IgD-negative memory B cell (primary cell): ENCODE measurements at regions not wholly inside any gene's neighbourhood (a gene's known extent, or its start where the extent isn't known, plus 50 kb on each side); places are given as distances from the start of the nearest gene placed in this dataset.

ENCODE experiments used
- H3K27ac Mint-ChIP-seq, 3 donors: one replicate each; pipeline ENCODE4 v1.8.0; 2020 to 2022; ENCODE audit warnings: mild to moderate bottlenecking in 3 of 3, mixed read lengths in 3 of 3, moderate library complexity in 1 of 3
- H3K27me3 Mint-ChIP-seq: one replicate; pipeline ENCODE4 v1.8.0; 2021; ENCODE audit warnings: mixed read lengths
- H3K36me3 Mint-ChIP-seq: one replicate; pipeline ENCODE4 v1.8.0; 2020; ENCODE audit warnings: mild to moderate bottlenecking, mixed read lengths
- H3K4me1 Mint-ChIP-seq, 3 donors: one replicate each; pipeline ENCODE4 v1.8.0; 2020 to 2022; ENCODE audit warnings: mixed read lengths in 3 of 3, mild to moderate bottlenecking in 1 of 3
- H3K4me3 Mint-ChIP-seq, 4 donors: one replicate each; pipeline ENCODE4 v1.8.0; 2020 to 2022; ENCODE audit warnings: mild to moderate bottlenecking in 4 of 4, mixed read lengths in 4 of 4, moderate library complexity in 3 of 4
- H3K9me3 Mint-ChIP-seq, 3 donors: one replicate each; pipeline ENCODE4 v1.8.0; 2020 to 2021; ENCODE audit warnings: mixed read lengths in 3 of 3, mild to moderate bottlenecking in 1 of 3

- H3K9me3 Mint-ChIP-seq: peaks cover 13 to 35% (median 19%) of the 10 kb centered on the region in 3 donors
- no peaks in the 10 kb centered on the region for H3K27me3 Mint-ChIP-seq
- no peak overlapping the region for H3K27ac Mint-ChIP-seq
- H3K36me3 Mint-ChIP-seq: peaks cover 2% of the 10 kb centered on the region
- no peaks in the 10 kb centered on the region for H3K4me1 Mint-ChIP-seq
- H3K4me3 Mint-ChIP-seq: no peak overlapping the region
Measured at GRCh38 chr9:82449986-82450385, 461.4 kb downstream of the SPATA31D1 start.

DNA sequence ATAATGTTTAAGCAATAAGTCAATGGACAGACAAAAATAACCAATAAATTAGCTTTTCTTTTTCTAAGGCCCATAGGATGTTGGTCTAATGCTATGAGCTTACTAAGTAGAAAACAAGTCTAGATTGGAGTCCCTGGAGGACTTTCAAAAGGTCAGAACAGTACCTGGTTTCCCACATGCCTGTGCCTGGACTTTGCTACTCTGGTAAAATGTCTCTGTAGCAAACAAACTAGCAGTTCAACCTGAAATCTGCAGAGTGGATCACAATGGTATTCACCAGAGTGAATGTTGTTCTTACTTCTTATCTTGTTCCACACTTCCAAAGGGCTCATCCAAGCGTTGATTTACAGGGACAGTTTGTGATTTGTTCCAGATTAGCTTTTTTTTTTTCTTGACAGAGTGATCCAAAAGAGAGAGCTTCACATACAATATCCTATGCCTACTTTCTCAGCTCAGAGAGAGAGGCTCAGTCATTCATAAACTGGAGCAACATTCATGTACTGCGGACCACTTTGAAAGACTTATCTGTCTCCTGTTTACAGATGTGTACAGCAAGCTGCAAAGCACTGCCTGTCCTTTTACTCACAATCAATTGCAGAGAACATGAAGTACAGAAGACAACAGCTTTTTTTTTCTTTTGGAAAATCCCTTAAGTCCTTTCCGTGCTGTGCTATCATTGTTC lies 466.1 kb downstream of the SPATA31D1 start:
- Mint-ChIP-seq H3K36me3 (peaks cover 2% of the 10 kb centered on the region), H3K4me3 (no peak overlapping the region), H3K9me3 (peaks cover 11 to 15% (median 11%) of the 10 kb centered on the region in 3 donors), H3K4me1 (peaks cover 0 to 2% (median 0%) of the 10 kb centered on the region in 3 donors), H3K27ac (no peak overlapping the region), H3K27me3 (no peaks in the 10 kb centered on the region)

DNA sequence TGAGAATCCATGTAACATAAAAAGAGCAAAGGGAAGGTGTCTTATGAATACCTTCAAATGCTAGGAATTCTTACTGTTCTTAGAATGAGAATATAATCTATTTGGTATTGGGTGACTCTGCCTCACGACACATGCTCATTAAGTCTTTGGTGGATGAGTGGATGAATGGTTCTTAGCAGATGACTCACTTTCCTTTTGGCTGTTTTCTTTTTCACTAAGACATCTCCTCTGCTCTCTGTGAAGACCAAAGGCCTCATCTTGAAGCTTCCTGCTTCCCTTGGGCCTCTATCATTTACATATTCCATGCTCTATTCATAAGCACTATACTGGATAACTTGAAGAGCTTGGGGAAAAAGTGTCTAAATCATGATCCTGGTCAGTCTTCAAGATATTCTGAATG lies 468.1 kb downstream of the SPATA31D1 start:
- Mint-ChIP-seq H3K4me1 (peaks cover 0 to 2% (median 0%) of the 10 kb centered on the region in 3 donors), H3K27ac (no peak overlapping the region), H3K4me3 (no peak overlapping the region), H3K27me3 (no peaks in the 10 kb centered on the region), H3K9me3 (peaks cover 8 to 11% (median 9%) of the 10 kb centered on the region in 3 donors), H3K36me3 (peaks cover 2% of the 10 kb centered on the region)

DNA sequence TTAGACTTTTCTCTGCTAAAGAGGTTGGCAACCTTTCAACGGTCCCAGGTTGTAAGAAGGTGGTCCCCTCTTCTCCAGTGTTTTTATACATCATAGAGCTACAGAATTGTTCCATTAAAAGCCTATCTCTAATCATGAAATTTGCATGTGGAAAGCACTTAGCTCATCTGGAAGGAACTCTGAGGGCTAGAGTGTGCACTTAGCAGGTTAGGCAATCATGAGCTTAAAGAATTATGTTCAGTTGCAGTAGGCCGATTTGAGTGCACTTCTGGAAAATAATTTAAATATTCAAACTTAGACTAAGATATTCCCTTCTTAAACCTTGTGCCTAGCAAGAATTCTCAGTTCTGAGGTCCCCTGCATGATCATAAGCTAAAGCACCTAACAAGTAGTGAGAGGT lies 468.7 kb downstream of the SPATA31D1 start:
- peaks cover 2% of the 10 kb centered on the region for H3K36me3 Mint-ChIP-seq
- H3K9me3 Mint-ChIP-seq: peaks cover 3 to 7% (median 4%) of the 10 kb centered on the region in 3 donors
- H3K4me1 Mint-ChIP-seq: peaks cover 0 to 2% (median 0%) of the 10 kb centered on the region in 3 donors
- H3K27ac Mint-ChIP-seq: no peak overlapping the region
- H3K27me3 Mint-ChIP-seq: no peaks in the 10 kb centered on the region
- H3K4me3 Mint-ChIP-seq: no peak overlapping the region

GRCh38 chr9:82457891-82458290 lies 469.3 kb downstream of the SPATA31D1 start:
- no peaks in the 10 kb centered on the region for H3K27me3 Mint-ChIP-seq
- peaks cover 0 to 2% (median 1%) of the 10 kb centered on the region in 3 donors for H3K9me3 Mint-ChIP-seq
- H3K27ac Mint-ChIP-seq: no peak overlapping the region
- peaks cover 0 to 2% (median 0%) of the 10 kb centered on the region in 3 donors for H3K4me1 Mint-ChIP-seq
- H3K36me3 Mint-ChIP-seq: no peaks in the 10 kb centered on the region
- H3K4me3 Mint-ChIP-seq: no peak overlapping the region

DNA sequence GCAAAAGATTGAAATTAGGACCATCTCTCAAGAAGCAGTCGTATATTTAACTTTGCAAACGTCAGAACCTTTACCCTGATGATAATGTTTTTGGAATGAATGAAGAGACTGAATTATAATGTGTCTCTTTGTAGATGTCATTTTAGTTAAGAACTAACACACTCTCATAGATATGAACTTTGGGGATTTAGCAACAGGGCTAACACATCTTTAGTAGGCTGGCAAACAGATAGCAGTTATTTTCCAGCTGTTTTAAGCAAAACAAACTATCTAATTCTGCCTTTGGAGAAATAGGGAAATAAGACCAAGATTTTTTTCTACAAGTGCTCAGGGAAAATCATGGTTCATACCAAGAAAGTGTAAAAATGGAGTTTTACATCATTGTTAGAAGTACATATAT lies 469.7 kb downstream of the SPATA31D1 start:
- Mint-ChIP-seq H3K27me3 (no peaks in the 10 kb centered on the region), H3K27ac (no peak overlapping the region), H3K4me1 (peaks cover 0 to 2% (median 0%) of the 10 kb centered on the region in 3 donors), H3K36me3 (no peaks in the 10 kb centered on the region), H3K9me3 (peaks cover 0 to 1% (median 0%) of the 10 kb centered on the region in 3 donors), H3K4me3 (no peak overlapping the region)

DNA sequence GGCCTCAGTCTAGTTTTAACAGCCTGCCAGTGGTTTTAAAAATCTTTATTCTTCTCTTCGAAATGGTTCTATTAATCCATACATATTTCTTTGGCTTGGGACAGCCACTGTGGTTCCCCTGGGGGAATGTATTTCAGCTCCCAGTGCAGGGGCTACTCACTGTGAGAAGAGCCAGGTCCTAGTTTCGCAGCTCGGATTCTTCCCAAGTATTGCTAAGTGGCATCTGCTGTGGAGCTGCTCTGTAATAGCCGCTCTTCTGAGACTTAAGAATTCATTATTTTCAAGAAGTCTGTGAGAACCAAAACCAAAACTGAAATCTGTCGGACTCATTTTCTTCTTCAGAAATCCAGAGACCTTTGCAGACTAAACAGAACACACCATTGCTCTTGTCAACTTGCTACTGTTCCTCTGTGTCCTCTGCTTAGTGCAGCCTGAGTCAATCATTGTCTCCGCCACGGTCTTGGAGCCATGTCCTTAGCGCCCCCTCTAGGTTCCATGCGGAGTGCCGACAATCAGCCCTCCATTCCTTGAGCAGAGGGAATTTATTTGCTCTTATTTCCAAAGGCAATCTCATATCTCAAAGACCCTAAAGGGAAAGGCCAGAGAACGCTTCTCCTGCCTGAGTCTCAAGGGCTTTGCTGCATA lies 478.2 kb downstream of the SPATA31D1 start:
- H3K9me3 Mint-ChIP-seq: peaks cover 0 to 7% (median 0%) of the 10 kb centered on the region in 3 donors
- H3K4me3 Mint-ChIP-seq: no peak overlapping the region
- no peak overlapping the region for H3K27ac Mint-ChIP-seq
- H3K36me3 Mint-ChIP-seq: no peaks in the 10 kb centered on the region
- H3K4me1 Mint-ChIP-seq: no peaks in the 10 kb centered on the region
- no peaks in the 10 kb centered on the region for H3K27me3 Mint-ChIP-seq

- H3K4me1 Mint-ChIP-seq: no peaks in the 10 kb centered on the region
Measured at GRCh38 chr9:82467436-82467835, 478.9 kb downstream of the SPATA31D1 start.

GRCh38 chr9:82474235-82474634 lies 485.7 kb downstream of the SPATA31D1 start:
- Mint-ChIP-seq H3K4me3 (no peak overlapping the region), H3K27ac (no peak overlapping the region), H3K4me1 (no peaks in the 10 kb centered on the region), H3K36me3 (no peaks in the 10 kb centered on the region), H3K9me3 (peaks cover 0 to 4% (median 0%) of the 10 kb centered on the region in 3 donors), H3K27me3 (no peaks in the 10 kb centered on the region)

More at GRCh38 chr9:82467436-82467835, 478.9 kb downstream of the SPATA31D1 start:
- Mint-ChIP-seq H3K27ac (no peak overlapping the region), H3K36me3 (no peaks in the 10 kb centered on the region), H3K9me3 (peaks cover 0 to 7% (median 0%) of the 10 kb centered on the region in 3 donors), H3K27me3 (no peaks in the 10 kb centered on the region), H3K4me3 (no peak overlapping the region)

DNA sequence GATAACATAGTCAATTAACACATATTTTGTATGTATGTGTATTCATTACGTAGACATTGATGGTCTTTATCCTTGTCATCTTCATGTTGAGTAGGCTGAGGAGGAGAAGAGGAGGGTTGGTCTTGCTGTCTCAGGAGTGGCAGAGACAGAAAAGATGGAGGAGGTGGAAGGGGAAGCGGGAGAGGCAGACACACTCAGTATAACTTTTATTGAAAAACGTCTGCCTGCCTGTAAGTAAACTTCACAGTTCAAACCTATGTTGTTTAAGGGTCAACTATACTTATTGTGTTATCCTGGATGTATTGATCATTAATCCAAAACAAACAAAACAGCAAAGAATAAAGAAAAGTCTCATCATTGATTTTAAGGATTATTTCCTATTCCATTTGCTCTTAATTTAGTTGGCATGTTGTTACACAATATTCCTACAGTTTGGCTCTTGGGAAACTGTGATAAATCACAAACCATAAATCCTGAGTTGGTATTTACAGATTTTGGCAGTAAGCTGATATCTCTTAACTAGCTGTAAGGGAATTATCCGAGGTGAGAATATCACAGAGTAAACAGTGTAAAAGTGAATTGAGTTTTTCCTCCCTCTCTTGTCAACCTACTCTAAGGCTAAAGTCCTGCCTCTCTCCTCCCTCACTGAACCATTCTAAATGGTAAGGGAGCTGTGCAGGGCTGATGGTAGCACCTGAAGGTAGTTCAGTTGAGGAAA lies 487.2 kb downstream of the SPATA31D1 start:
- H3K4me3 Mint-ChIP-seq: no peak overlapping the region

DNA sequence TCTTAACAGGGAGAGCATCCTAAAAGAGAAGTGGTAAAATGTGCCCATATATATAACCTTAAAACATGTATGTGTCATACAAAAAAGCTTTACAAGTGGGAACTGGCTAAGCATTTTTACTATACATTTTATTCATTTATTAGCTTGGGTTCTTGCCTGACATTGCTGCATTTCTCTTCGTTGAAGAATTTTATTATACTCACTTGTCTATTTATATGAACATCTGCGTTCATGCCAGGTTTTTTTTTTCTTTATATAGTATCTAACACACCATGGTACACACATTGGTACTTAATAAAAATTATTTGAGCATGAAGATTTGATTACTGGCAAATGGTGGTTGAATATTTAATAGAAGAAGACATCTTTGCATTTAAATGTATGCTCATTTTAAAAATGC lies 492.3 kb downstream of the SPATA31D1 start:
- Mint-ChIP-seq H3K9me3 (no peaks in the 10 kb centered on the region), H3K4me3 (no peak overlapping the region), H3K36me3 (peaks cover 2% of the 10 kb centered on the region), H3K27ac (no peak overlapping the region), H3K4me1 (no peaks in the 10 kb centered on the region), H3K27me3 (no peaks in the 10 kb centered on the region)

More for the DNA sequence above, 487.2 kb downstream of the SPATA31D1 start:
- Mint-ChIP-seq H3K27me3 (no peaks in the 10 kb centered on the region), H3K9me3 (peaks cover 0 to 4% (median 0%) of the 10 kb centered on the region in 3 donors), H3K4me1 (no peaks in the 10 kb centered on the region), H3K36me3 (no peaks in the 10 kb centered on the region), H3K27ac (no peak overlapping the region)

DNA sequence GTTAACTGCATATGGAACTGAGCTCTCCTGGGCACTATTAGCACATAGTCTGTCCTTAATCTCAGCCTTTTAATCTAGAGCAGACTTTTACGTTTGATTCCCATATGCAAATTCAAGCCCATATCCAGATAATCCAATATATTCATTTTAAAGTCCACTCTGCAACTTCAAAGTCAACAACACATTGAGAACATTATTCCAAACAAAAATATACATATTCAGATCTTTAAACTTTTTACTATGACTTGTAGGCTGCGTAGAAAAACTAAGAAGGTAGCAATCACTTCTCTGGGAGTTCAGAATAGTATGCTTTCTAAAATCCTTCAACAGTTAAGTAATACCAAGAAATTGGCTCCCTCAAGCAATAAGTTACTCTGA lies 499.4 kb downstream of the SPATA31D1 start:
- H3K9me3 Mint-ChIP-seq: no peaks in the 10 kb centered on the region
- H3K27ac Mint-ChIP-seq: no peak overlapping the region
- peaks cover 2% of the 10 kb centered on the region for H3K36me3 Mint-ChIP-seq
- H3K4me1 Mint-ChIP-seq: peaks cover 0 to 7% (median 0%) of the 10 kb centered on the region in 3 donors
- H3K27me3 Mint-ChIP-seq: no peaks in the 10 kb centered on the region
- H3K4me3 Mint-ChIP-seq: no peak overlapping the region

GRCh38 chr9:82488313-82489200 lies 500.0 kb downstream of the SPATA31D1 start:
- H3K27me3 Mint-ChIP-seq: no peaks in the 10 kb centered on the region
- no peak overlapping the region for H3K27ac Mint-ChIP-seq
- no peaks in the 10 kb centered on the region for H3K9me3 Mint-ChIP-seq
- H3K4me1 Mint-ChIP-seq: peaks cover 0 to 7% (median 0%) of the 10 kb centered on the region in 3 donors
- H3K4me3 Mint-ChIP-seq: no peak overlapping the region
- H3K36me3 Mint-ChIP-seq: peaks cover 2% of the 10 kb centered on the region

DNA sequence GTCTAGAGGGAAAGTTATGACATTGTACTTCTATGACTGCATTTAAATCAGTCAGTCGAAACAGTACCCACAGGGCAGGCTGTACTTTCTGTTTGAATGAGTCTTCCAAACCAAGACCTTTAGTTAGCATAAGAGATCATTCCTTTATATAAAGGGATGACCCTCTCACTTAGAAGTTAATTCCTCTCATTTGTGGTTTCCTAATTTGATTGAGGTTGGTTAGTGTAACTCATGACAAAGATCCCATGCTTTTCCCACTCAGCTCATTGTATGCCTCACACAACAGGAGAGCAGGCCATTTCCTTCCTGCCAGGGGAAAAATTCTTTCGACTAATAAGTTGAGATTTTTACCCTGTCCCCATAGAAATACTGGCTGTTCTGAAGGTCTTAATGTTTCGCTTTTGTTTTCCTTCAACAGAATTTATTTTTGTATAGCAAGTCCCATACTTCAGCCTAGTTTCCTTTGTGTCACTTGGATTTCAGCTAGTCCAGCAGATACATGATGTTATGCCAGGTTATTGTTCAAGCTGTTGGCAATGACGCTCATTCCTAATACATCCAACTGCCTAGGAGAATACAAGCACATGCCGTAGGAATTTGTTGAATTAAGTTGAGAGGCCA lies 500.7 kb downstream of the SPATA31D1 start:
- Mint-ChIP-seq H3K4me3 (no peak overlapping the region), H3K9me3 (no peaks in the 10 kb centered on the region), H3K27me3 (no peaks in the 10 kb centered on the region), H3K4me1 (peaks cover 0 to 7% (median 0%) of the 10 kb centered on the region in 3 donors), H3K27ac (no peak overlapping the region), H3K36me3 (peaks cover 2% of the 10 kb centered on the region)
